Thymus (tissue), 11 donors: ENCODE measurements at regions not wholly inside any gene's neighbourhood (a gene's known extent, or its start where the extent isn't known, plus 50 kb on each side); places are given as distances from the start of the nearest gene placed in this dataset.

Experiments
- DNase-seq, 9 donors: peaks; one replicate each; pipeline ENCODE4 v3.0.0-alpha.2; 2013; ENCODE audit warnings: low spot score in 9 of 9, low read depth in 6 of 9, missing footprints in 1 of 9
- H3K27ac ChIP-seq, 2 donors: one replicate each; pipeline ENCODE4 v1.5.1; 2013; ENCODE audit warnings: control low read depth in 1 of 2, low read depth in 1 of 2, low read length in 1 of 2, mild to moderate bottlenecking in 1 of 2, moderate library complexity in 1 of 2
- H3K27me3 ChIP-seq, 2 donors: one replicate each; pipeline ENCODE4 v1.5.1; 2013; ENCODE audit warnings: low read length in 1 of 2; ENCODE audit not compliant: control insufficient read depth in 2 of 2, insufficient read depth in 1 of 2
- H3K36me3 ChIP-seq, 2 donors: one replicate each; pipeline ENCODE4 v1.5.1; 2013; ENCODE audit warnings: low read length in 1 of 2, mild to moderate bottlenecking in 1 of 2, moderate library complexity in 1 of 2; ENCODE audit not compliant: control insufficient read depth in 2 of 2, insufficient read depth in 2 of 2
- H3K4me1 ChIP-seq, 2 donors: one replicate each; pipeline ENCODE4 v1.5.1; 2013; ENCODE audit warnings: low read length in 2 of 2; ENCODE audit not compliant: control insufficient read depth in 2 of 2, insufficient read depth in 2 of 2
- H3K4me3 ChIP-seq, 2 donors: one replicate each; pipeline ENCODE4 v1.5.1; 2013; ENCODE audit warnings: low read length in 2 of 2, control low read depth in 1 of 2, mild to moderate bottlenecking in 1 of 2
- H3K9me3 ChIP-seq, 2 donors: one replicate each; pipeline ENCODE4 v1.5.1; 2013; ENCODE audit warnings: low read length in 1 of 2, mild to moderate bottlenecking in 1 of 2; ENCODE audit not compliant: control insufficient read depth in 2 of 2, insufficient read depth in 1 of 2
- WGBS: extraction: QIAGEN DNeasy Blood & Tissue Kit; methylation state at CpG from one replicate; pipeline ENCODE4 v1.1.7; 2013; 5-methylcytosine and 5-hydroxymethylcytosine counted together
- donor health status: healthy.

- H3K36me3 ChIP-seq = no peaks in the 10 kb centered on the region
- no peaks in the 10 kb centered on the region for H3K27me3 ChIP-seq
- H3K27ac ChIP-seq = no peak overlapping the region
- DNase-seq = no peak
- H3K4me3 ChIP-seq = no peak overlapping the region
- H3K9me3 ChIP-seq = no peaks in the 10 kb centered on the region
- no peaks in the 10 kb centered on the region for H3K4me1 ChIP-seq
Measured at GRCh38 chr7:13496976-13497375, 492.5 kb downstream of the ETV1 start.

- Histone ChIP-seq H3K27me3 (no peaks in the 10 kb centered on the region), H3K36me3 (no peaks in the 10 kb centered on the region), H3K27ac (no peak overlapping the region), H3K4me1 (no peaks in the 10 kb centered on the region), H3K4me3 (no peak overlapping the region), H3K9me3 (peaks cover 0 to 2% of the 10 kb centered on the region in 2 donors)
- WGBS = 86% methylated on average over 1 of the region's 1 CpG
- DNase-seq = no peak
Measured at GRCh38 chr7:13508586-13508985, 480.9 kb downstream of the ETV1 start.

- Histone ChIP-seq H3K36me3 (no peaks in the 10 kb centered on the region), H3K4me1 (no peaks in the 10 kb centered on the region), H3K27me3 (no peaks in the 10 kb centered on the region), H3K27ac (no peak overlapping the region), H3K9me3 (no peaks in the 10 kb centered on the region), H3K4me3 (no peak overlapping the region)
- DNase-seq = no peak
- WGBS = 88% methylated on average over 1 of the region's 1 CpG
Measured at GRCh38 chr7:13518738-13519137, 470.7 kb downstream of the ETV1 start.

- H3K27me3 ChIP-seq = no peaks in the 10 kb centered on the region
- no peaks in the 10 kb centered on the region for H3K9me3 ChIP-seq
- DNase-seq = peak in 1 of 9 donors; percentile 4
- H3K27ac ChIP-seq = no peak overlapping the region
- no peak overlapping the region for H3K4me3 ChIP-seq
- no peaks in the 10 kb centered on the region for H3K4me1 ChIP-seq
- H3K36me3 ChIP-seq = no peaks in the 10 kb centered on the region
Measured at GRCh38 chr7:13524076-13524475, 465.4 kb downstream of the ETV1 start.

DNA sequence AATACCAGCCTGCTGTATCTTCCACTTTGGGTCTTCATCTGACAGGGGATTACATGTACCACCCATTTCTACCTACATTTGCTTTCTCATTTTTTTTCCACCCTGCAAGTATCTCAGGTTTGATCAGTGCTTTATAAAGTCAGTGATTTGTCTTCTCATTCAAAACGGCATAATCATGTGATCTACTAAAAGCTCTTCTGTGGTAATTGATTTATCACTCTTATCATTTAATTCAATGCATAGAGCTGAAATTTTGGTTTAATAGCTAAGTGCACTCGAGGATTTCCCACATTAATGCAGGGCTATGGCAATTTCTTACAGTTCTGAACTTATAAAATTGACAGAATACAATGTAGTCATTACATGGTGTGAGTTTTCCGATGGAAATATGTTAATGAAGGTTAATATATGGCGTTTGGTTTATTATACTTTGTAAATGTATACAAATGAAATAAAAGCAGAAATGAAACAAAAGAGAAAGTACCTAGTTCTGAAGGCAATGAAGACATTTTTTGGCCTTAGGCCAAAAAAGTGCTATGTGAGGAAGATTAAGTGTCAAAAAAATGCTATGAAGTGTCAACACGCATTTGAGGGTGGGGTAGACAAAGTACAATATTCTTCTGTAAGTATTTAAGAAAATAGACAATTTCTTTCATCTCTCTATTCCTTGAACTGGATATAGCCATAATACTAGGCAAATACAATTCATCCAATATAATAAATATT, 457.3 kb downstream of the ETV1 start:
- H3K9me3 ChIP-seq = no peaks in the 10 kb centered on the region
- H3K27ac ChIP-seq = no peak overlapping the region
- no peaks in the 10 kb centered on the region for H3K36me3 ChIP-seq
- WGBS = 63% methylated on average over 5 of the region's 5 CpGs
- H3K4me1 ChIP-seq = no peaks in the 10 kb centered on the region
- no peak for DNase-seq
- no peaks in the 10 kb centered on the region for H3K27me3 ChIP-seq
- no peak overlapping the region for H3K4me3 ChIP-seq

DNA sequence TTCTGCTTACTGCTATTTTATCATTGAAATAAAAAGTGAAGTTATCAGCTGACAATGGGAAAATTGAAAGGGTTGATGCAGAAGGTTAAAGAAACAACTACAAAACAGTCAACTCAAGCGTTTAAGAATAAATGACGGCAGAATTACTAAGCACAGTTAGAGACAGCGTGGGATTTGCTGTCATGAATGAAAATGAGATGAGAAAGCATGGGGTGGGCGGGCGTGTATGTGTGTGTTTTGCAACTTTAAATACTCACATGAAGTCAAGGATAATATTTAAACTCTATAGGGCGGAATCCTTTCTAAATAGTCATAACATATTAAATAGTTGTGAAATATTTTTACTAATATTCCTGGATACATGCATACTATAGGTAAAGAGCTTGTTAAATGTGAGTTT, 450.8 kb downstream of the ETV1 start:
- H3K9me3 ChIP-seq = no peaks in the 10 kb centered on the region
- 90% methylated on average over 6 of the region's 6 CpGs for WGBS

DNA sequence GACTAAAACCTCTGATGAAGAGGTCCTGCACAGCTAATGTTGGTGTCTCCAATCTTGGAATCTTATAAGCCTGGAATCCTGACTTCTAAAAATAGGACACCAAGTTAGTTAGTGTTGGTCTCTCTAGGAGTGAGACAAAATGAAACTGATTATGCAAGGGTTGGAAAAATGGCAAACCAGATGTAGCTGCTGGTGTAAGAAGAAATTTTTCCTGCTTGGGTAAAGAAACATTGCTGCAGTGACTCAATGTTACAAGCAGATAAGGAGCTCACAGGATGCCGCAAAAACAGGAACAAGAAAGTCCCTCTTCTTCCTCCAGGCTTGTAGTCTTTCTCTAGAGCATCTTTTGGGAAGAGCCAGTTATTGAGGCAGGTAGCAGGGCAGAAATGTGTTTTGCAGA, 449.0 kb downstream of the ETV1 start:
- no peak overlapping the region for H3K27ac ChIP-seq
- H3K4me1 ChIP-seq = no peaks in the 10 kb centered on the region
- DNase-seq = no peak
- no peak overlapping the region for H3K4me3 ChIP-seq
- WGBS = 21% methylated on average over 1 of the region's 1 CpG
- H3K36me3 ChIP-seq = no peaks in the 10 kb centered on the region
- no peaks in the 10 kb centered on the region for H3K27me3 ChIP-seq
- no peaks in the 10 kb centered on the region for H3K9me3 ChIP-seq

More for the DNA sequence above, 450.8 kb downstream of the ETV1 start:
- Histone ChIP-seq H3K27ac (no peak overlapping the region), H3K27me3 (no peaks in the 10 kb centered on the region), H3K36me3 (no peaks in the 10 kb centered on the region), H3K4me3 (no peak overlapping the region), H3K4me1 (no peaks in the 10 kb centered on the region)
- DNase-seq = no peak

GRCh38 chr7:13541326-13541725, 448.1 kb downstream of the ETV1 start:
- H3K4me3 ChIP-seq = no peak overlapping the region

GRCh38 chr7:13542451-13542850, 447.0 kb downstream of the ETV1 start:
- H3K4me1 ChIP-seq = no peaks in the 10 kb centered on the region
- no peaks in the 10 kb centered on the region for H3K27me3 ChIP-seq
- no peak for DNase-seq
- no peak overlapping the region for H3K27ac ChIP-seq
- no peak overlapping the region for H3K4me3 ChIP-seq
- H3K36me3 ChIP-seq = no peaks in the 10 kb centered on the region
- no peaks in the 10 kb centered on the region for H3K9me3 ChIP-seq
- WGBS = 90% methylated on average over 4 of the region's 4 CpGs

More at GRCh38 chr7:13541326-13541725, 448.1 kb downstream of the ETV1 start:
- no peak overlapping the region for H3K27ac ChIP-seq
- H3K9me3 ChIP-seq = no peaks in the 10 kb centered on the region
- H3K27me3 ChIP-seq = no peaks in the 10 kb centered on the region
- no peaks in the 10 kb centered on the region for H3K4me1 ChIP-seq
- DNase-seq = no peak
- H3K36me3 ChIP-seq = no peaks in the 10 kb centered on the region
